Endothelial cell (in vitro differentiated cells): ENCODE measurements at regions not wholly inside any gene's neighbourhood (a gene's known extent, or its start where the extent isn't known, plus 50 kb on each side); places are given as distances from the start of the nearest gene placed in this dataset.
A peak's percentile ranks its signal among the peaks of the same experiment; 100 is the strongest.

Source experiments
- DNase-seq: peaks from one replicate; pipeline ENCODE4 v3.0.0; 2021; ENCODE audit warnings: low spot score
- H3K27ac Mint-ChIP-seq: one replicate; pipeline ENCODE4 v1.8.0; 2021; ENCODE audit warnings: mixed read lengths, inconsistent platforms; ENCODE audit not compliant: unreplicated experiment
- H3K27me3 Mint-ChIP-seq: one replicate; pipeline ENCODE4 v1.8.0; 2021; ENCODE audit warnings: mild to moderate bottlenecking, moderate library complexity, mixed read lengths, inconsistent platforms; ENCODE audit not compliant: unreplicated experiment
- H3K36me3 Mint-ChIP-seq: one replicate; pipeline ENCODE4 v1.8.0; 2021; ENCODE audit warnings: mild to moderate bottlenecking, low read depth, mixed read lengths, inconsistent platforms; ENCODE audit not compliant: unreplicated experiment
- H3K4me1 Mint-ChIP-seq: one replicate; pipeline ENCODE4 v1.8.0; 2021; ENCODE audit warnings: mild to moderate bottlenecking, mixed read lengths, inconsistent platforms; ENCODE audit not compliant: unreplicated experiment
- H3K4me3 Mint-ChIP-seq: one replicate; pipeline ENCODE4 v1.8.0; 2021; ENCODE audit warnings: mild to moderate bottlenecking, mixed read lengths, inconsistent platforms; ENCODE audit not compliant: unreplicated experiment
- H3K9me3 Mint-ChIP-seq: one replicate; pipeline ENCODE4 v1.8.0; 2021; ENCODE audit warnings: mixed read lengths, inconsistent platforms; ENCODE audit not compliant: unreplicated experiment
- TF ChIP-seq, protein P1 (sequence below): fragments of 200-600 bp; sonication (generic); IDR thresholded peaks from one replicate; pipeline ENCODE4 v1.5.0; 2021; ENCODE audit warnings: antibody characterized with exemption; ENCODE audit not compliant: unreplicated experiment

DNA sequence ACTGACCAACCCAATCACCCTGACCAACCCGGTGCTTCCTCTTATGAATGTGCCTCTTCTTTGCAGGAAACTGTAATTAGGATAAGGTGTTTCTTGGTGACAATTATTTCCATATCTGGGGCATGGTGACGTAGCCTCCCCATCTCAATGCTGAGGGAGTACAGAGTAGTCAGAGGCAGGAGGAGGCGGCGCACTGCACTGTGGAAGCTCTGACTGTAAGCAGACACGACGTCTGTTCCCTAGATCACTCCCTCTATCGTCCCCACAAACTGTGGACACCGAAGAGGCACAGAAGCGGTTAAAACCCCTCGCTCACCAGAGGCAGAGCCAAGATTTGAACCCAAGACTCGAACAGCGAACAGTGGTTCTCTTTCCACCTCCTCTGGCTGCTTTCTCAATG lies 231.0 kb upstream of the IGF1R start:
- H3K4me3 Mint-ChIP-seq: no peak overlapping the region
- H3K36me3 Mint-ChIP-seq: no peaks in the 10 kb centered on the region
- H3K27me3 Mint-ChIP-seq: peaks cover 10% of the 10 kb centered on the region
- no peaks in the 10 kb centered on the region for H3K9me3 Mint-ChIP-seq
- no peak overlapping the region for H3K27ac Mint-ChIP-seq
- no peak for DNase-seq
- H3K4me1 Mint-ChIP-seq: no peaks in the 10 kb centered on the region
- TF ChIP-seq, protein P1, sequence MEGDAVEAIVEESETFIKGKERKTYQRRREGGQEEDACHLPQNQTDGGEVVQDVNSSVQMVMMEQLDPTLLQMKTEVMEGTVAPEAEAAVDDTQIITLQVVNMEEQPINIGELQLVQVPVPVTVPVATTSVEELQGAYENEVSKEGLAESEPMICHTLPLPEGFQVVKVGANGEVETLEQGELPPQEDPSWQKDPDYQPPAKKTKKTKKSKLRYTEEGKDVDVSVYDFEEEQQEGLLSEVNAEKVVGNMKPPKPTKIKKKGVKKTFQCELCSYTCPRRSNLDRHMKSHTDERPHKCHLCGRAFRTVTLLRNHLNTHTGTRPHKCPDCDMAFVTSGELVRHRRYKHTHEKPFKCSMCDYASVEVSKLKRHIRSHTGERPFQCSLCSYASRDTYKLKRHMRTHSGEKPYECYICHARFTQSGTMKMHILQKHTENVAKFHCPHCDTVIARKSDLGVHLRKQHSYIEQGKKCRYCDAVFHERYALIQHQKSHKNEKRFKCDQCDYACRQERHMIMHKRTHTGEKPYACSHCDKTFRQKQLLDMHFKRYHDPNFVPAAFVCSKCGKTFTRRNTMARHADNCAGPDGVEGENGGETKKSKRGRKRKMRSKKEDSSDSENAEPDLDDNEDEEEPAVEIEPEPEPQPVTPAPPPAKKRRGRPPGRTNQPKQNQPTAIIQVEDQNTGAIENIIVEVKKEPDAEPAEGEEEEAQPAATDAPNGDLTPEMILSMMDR: no peak

DNA sequence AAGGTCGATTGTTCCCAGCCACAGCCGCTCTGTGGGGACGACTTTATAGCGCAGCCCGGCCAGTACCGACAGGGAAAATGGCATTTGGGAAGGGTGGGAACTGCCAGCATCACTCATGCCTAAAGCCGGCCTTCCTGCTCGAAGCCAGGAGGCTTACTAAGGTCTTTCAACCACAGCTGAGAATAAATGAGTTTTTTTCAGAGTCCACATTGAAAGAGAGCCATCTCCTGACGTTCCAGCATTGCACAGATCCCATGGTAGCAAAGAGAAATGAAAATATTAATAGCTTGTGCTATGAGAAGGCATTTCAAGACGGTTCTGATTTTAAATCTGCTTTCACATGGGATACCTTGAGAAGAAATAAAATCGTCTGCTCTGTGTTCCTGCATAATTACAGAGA lies 230.2 kb upstream of the IGF1R start:
- Mint-ChIP-seq H3K27me3 (peaks cover 10% of the 10 kb centered on the region), H3K4me3 (no peak overlapping the region), H3K9me3 (no peaks in the 10 kb centered on the region), H3K27ac (no peak overlapping the region), H3K36me3 (no peaks in the 10 kb centered on the region), H3K4me1 (no peaks in the 10 kb centered on the region)
- TF ChIP-seq, protein P1: no peak
- DNase-seq: no peak

DNA sequence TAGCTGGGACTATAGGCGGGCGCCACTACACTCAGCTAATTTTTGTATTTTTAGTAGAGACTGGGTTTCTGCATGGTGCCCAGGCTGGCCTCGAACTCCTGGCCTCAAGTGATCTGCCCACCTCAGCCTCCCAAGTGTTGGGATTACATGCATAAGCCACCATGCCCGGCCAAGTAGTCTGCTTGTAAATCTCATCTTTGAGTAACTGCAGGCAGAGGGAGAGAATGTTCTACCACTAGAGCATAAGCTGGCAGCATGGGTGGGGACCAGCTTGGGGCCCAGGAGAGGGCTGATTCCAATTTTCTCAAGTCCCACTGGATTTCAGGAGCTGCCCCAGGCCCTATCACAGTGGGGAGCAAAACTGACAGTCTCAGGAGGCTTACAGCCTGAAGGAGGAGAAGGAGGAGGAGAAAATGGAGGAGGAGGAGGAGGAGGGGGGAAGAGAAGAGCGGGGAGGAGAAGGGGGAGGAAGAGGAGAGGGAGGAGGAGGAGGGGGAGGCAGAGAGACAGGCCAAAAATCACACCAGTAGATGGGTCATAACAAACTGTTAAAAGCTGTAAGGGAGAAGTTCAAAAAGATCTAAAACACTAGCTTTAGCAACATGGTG lies 229.1 kb upstream of the IGF1R start:
- no peak for DNase-seq
- Mint-ChIP-seq H3K36me3 (no peaks in the 10 kb centered on the region), H3K9me3 (no peaks in the 10 kb centered on the region), H3K27ac (no peak overlapping the region), H3K4me3 (no peak overlapping the region), H3K27me3 (peaks cover 10% of the 10 kb centered on the region), H3K4me1 (no peaks in the 10 kb centered on the region)
- TF ChIP-seq, protein P1: no peak

DNA sequence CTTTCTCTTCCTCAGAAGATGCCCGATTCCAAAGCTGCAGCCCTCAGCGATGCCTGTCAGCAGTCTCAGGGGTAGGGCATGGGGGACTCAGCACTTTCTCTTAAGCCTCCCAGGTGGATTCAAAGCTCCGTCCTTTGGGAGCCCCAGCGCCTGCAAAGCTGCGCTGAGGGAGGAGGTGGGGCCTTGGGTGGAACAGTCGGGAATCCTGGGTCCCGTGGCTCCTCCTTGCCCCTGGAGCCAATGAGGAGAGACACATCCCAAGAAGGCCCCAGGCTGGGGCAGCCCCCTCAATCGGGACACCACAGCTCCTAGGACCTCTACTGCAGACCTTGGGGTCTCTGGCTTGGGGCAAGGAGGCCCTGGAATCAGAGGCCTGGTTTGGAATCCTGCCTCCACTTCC lies 227.5 kb upstream of the IGF1R start:
- Mint-ChIP-seq H3K27me3 (peaks cover 8% of the 10 kb centered on the region), H3K4me1 (no peaks in the 10 kb centered on the region), H3K9me3 (no peaks in the 10 kb centered on the region), H3K36me3 (no peaks in the 10 kb centered on the region), H3K4me3 (no peak overlapping the region), H3K27ac (no peak overlapping the region)
- TF ChIP-seq, protein P1: no peak
- no peak for DNase-seq

DNA sequence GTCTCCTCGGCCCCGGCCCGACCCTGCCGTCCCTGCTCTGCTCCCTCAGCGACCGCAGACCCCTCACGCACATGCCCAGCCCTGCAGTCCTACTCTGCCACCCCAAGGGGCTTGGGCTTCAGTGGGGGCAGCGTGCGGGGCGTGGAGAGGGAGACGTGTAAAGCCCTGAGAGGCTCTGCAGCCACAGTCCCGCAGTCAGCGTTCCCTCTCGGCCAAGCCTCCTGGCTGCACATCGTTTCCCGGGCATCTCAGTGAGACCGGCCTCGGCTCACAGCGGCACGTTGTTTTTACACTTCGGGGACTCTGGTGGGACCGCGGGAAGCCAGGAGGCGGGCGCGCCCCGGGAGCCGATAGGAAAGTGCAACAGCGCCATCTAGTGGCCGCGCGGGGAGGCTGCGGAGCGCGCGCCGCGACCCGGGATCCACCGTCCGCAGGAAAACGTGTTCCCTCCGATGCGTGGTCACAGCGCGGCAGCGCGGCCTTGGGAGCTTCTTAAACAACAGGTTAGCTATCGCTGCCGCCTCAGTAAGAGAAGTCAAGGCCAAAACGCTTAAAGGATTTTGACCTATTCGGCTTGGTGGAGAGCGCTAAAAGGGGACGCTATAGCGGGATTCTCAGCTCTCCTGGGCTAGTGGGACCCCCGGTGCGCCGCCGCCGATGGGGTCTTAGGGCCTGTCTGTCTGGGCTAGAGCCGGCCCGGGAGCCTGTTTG lies 226.8 kb upstream of the IGF1R start:
- no peaks in the 10 kb centered on the region for H3K9me3 Mint-ChIP-seq
- peaks cover 10% of the 10 kb centered on the region for H3K27me3 Mint-ChIP-seq
- DNase-seq: peak; percentile 87
- H3K4me1 Mint-ChIP-seq: no peaks in the 10 kb centered on the region
- no peak overlapping the region for H3K27ac Mint-ChIP-seq
- no peak overlapping the region for H3K4me3 Mint-ChIP-seq
- TF ChIP-seq, protein P1: peak; percentile 100
- no peaks in the 10 kb centered on the region for H3K36me3 Mint-ChIP-seq
